GM12874 (cell line): ENCODE measurements at regions not wholly inside any gene's neighbourhood (a gene's known extent, or its start where the extent isn't known, plus 50 kb on each side); places are given as distances from the start of the nearest gene placed in this dataset.

Source experiments
- CTCF ChIP-seq: IDR thresholded peaks from 2 replicates; pipeline ENCODE4 v1.5.1; 2011; ENCODE audit warnings: low read depth, mild to moderate bottlenecking, control low read depth, low read length, moderate library complexity; ENCODE audit not compliant: insufficient read depth

- TF ChIP-seq CTCF, result no peak
Observed at GRCh38 chr5:89036166-89036565, 153.2 kb upstream of the MEF2C start.

DNA sequence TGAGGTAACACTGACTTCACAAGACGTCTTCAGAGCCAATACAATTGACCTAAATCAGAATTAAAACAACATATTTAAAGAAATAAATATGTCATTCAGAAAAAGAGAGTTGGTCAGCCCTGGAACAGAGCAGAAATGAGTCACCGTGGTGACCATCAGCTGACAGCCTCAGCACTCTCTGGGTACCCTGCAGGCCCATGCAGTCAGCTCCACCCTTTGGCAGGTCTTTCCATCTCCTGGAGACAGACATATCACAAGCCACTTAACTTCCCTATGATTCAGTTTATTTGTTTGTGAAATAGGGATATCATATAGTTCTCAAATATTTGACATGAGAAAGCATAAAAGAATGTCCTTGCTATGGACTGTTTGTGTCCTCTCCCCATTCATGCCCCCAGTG, 151.6 kb upstream of the MEF2C start:
- no peak for TF ChIP-seq CTCF

- no peak for TF ChIP-seq CTCF
Observed at GRCh38 chr5:89030798-89031197, 147.8 kb upstream of the MEF2C start.

GRCh38 chr5:89028595-89029285, 145.8 kb upstream of the MEF2C start:
- TF ChIP-seq CTCF, result no peak

DNA sequence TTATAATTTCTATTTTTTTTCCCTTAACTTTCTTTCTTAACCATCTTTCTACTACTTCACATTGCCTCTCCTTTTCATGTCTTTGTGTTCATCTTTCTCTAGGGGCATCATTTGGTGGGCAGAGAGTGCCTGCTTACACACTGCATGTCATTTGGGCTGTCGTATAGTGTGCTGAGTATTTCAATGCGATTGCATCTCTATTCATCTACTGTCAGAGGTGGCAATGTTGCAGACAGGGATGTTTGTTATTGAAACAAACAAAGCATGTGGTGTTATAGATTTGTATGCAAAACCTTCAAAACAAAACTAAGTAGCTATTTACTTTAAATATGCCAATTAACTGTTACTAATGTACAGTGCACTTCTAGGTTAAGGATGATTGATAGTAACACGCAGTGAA, 141.1 kb upstream of the MEF2C start:
- TF ChIP-seq CTCF, result no peak

GRCh38 chr5:89020926-89021610, 138.1 kb upstream of the MEF2C start:
- no peak for TF ChIP-seq CTCF

DNA sequence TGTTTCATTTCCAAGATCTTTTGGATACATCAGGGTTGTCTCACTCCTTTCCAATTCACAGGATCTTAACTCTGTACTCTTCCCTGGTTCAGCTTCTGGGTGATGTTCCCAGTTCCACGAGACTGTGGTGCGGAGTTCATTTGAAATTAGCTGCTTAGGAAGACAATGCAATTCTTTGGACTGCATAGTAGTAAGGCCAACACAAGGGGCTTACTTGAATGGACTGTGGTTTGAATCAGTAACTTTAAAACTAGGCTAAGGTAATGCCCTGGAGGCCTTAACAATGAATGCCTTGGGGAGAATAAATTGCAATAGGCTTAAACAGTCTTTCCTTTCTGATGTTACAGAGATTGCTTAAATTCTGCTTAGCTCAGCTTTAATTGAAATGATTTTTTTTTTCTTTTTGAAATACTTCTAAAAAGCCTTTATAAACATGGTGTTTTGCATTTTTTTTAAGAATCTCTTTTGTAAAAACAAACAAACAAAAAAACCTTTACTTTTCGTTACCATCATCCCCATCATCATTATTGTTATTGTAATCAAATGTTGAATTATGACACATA, 133.8 kb upstream of the MEF2C start:
- TF ChIP-seq CTCF, result no peak
